DMS 273 (cell line): ENCODE measurements at regions not wholly inside any gene's neighbourhood (a gene's known extent, or its start where the extent isn't known, plus 50 kb on each side); places are given as distances from the start of the nearest gene placed in this dataset.
A peak's percentile ranks its signal among the peaks of the same experiment; 100 is the strongest.

Experiments
- DNase-seq: peaks from one replicate; lab custom pipeline; 2025; ENCODE audit not compliant: unreplicated experiment; lab: John Stamatoyannopoulos, UW

- no peak for DNase-seq
These were observed 84.2 kb upstream of the IL12A start for GRCh38 chr3:159904455-159904854.

GRCh38 chr3:159904911-159905310 lies 83.7 kb upstream of the IL12A start:
- no peak for DNase-seq

GRCh38 chr3:159907828-159908227 lies 80.8 kb upstream of the IL12A start:
- DNase-seq = no peak

DNA sequence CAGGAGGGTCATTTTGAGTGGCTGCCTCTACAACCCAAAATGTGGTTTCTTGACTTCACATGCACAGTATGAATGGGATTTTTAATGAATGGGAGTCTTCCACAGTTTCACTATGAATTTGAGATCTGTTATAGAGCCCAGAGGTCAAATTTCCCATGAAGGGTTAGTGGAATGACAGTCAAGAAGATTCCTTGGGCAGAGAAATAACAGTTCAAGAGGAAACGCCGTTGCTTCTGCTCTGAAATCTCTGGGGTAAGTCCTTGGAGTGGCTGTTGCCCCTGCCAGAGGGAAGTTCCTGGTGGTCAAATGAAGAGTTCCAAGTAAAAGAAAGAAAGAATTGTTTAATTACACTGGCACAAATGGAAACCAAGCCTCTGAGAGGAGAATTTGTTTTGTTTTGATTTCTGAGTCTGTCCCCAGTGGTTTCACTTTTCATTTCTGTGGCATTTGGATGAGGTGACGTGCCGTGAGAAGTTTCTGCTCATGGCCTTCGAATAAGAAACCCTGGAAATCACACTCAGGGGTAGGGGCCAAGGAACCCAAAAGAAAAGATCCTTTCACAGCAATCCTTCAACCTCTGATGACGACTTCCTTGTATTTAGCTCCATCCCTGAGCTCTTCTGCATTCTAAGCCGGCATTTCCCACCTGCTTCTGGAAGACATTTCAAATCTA lies 77.5 kb upstream of the IL12A start:
- DNase-seq = no peak

- no peak for DNase-seq
These were observed 77.0 kb upstream of the IL12A start for GRCh38 chr3:159911664-159912037.

DNA sequence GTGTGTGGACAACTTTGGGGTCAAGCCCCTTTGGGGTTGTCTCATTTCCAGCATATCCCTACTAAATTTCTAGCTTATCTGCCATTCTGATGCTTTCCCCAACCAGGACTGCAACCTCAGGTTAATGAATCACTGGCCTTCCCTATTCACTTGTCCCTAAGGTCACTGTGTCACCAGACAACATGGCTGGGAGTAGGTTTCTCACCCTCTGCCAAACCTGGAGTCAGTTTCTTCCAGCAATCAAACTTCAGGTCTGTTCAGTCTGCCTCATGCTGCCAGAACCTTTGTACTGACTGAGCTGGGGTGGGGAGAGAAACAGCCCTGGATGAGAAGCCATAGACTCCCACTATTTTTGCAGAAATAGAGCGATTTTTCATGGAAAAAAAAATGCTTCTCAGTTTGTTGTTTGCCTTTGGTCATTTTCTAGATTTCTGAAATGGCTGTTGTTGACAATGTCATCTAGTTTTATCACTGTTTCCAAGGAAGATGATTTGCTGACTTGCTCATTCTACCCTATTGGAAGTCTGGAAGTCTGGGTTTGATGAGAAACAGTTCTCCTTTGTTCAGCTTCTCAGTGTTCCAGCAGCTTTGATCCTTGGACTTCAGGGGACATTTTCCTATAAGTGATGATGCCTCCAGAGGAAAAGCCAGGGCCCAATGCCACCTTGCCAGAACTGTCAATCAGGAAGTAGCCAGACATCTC lies 74.8 kb upstream of the IL12A start:
- no peak for DNase-seq

- DNase-seq = no peak
These were observed 74.2 kb upstream of the IL12A start for GRCh38 chr3:159914426-159914825.

- DNase-seq = no peak
These were observed 72.6 kb upstream of the IL12A start for GRCh38 chr3:159916052-159916451.

GRCh38 chr3:159917141-159917540 lies 71.5 kb upstream of the IL12A start:
- DNase-seq = no peak

DNA sequence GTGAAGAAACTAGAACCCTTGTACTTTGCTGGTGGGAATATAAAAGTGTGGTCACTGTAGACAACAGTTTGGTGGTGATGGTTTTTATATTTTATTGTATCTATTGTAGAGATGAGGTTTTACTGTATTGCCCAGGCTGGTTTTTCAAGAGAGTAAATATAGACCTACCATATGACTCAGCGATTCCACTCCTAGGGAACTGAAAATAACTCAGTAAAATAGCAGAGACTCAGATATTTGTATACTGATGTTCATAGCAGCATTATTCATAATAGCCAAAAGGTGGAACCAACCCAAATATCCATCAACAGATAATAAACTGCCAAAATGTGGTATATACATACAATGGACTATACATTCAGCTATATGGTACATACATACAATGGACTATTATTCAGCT lies 68.8 kb upstream of the IL12A start:
- DNase-seq = no peak

- DNase-seq = no peak
These were observed 66.3 kb upstream of the IL12A start for GRCh38 chr3:159922193-159922840.

GRCh38 chr3:159922861-159923312 lies 65.7 kb upstream of the IL12A start:
- no peak for DNase-seq

DNA sequence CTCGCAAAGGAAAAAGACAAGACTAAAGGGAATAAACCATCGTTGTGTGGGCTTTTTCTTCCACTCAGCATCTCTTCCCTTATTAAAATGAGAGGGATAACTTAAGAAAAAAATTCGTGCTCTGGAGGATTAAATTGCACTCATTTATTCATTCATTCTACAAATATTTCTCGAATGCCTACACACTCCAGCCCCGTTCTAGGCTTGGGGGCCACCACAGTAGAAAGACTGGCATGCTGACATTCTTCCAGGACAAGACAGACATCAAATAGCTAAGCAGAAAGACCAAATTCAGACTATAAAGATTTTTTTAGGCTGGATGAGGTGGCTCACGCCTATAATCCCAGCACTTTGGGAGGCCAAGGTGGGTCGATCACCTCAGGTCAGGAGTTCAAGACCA lies 65.3 kb upstream of the IL12A start:
- DNase-seq = no peak

- DNase-seq = no peak
These were observed 64.7 kb upstream of the IL12A start for GRCh38 chr3:159923956-159924355.

GRCh38 chr3:159924411-159924810 lies 64.2 kb upstream of the IL12A start:
- no peak for DNase-seq

GRCh38 chr3:159925248-159925647 lies 63.4 kb upstream of the IL12A start:
- no peak for DNase-seq

DNA sequence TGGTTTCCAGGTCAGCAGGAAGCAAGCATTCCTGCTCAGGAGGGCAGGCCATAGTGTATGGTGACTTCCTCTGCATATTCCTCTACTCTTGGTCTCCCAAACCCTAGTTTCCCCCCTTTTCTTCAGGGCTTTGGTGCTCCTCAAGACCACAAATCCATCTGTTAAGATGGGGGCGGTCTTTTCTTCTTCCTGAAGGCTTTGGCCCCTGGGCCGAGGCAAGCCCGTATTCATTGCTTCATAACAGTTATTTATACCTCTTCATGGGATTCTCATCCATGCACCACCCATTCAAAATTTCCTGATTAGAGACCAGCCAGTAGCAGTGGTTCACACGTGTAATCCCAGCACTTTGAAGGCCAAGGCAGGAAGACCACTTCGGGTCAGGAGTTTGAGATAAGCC lies 62.1 kb upstream of the IL12A start:
- DNase-seq = no peak

DNA sequence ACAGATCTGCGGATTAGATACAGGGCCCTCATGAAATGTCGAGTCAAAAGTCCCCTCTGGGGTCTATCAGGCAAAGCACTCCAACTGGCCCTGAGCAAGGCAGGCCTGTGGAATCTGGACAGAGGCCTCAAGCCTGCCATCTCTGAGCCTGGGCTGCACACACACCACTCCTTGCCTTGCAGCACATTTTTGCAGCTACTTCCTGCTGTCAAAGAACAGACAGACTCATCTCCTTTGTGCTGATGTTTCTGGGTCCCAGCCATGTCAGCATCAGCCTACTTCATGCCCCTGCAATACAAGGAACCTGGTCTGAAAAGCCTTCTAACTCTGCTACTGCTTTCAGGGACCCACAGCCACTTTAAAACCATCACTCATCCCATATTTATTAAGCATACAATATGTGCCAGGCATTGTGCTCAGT lies 60.6 kb upstream of the IL12A start:
- no peak for DNase-seq

DNA sequence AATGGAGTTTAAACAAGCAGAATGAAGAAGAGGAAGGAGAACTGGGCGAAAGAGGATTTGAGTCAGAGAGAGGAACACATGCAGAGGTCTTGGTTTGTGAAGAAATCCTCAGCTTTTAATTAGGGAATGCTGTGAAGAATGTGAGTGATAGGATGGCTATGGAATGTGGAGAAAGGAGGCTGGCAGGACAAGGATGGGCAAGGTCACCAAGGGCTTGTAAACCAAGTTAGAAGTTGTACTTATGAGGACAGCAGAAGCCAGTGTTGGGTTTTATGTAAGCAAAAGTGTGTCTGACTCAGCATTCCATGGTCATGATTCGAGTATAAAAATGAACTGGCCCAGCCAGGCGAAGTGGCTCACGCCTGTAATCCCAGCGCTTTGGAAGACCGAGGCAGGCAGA lies 60.0 kb upstream of the IL12A start:
- no peak for DNase-seq

- peak; percentile 72 for DNase-seq
These were observed 59.2 kb upstream of the IL12A start for GRCh38 chr3:159929171-159930141.

DNA sequence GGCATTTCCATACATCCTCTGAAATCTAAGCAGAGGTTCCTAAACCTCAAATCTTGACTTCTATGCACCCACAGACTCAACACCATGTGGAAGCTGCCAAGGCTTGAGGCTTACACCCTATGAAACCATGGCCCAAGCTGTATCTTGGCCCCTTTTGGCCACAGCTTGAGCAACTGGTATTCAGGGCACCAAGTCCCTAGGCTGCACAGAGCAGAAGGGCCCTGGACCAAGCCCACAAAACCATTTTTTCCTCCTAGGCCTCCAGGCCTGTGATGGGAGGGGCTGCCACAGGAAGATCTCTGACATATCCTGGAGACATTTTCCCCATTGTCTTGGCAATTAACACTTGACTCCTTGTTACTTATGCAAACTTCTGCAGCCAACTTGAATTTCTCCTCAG lies 54.4 kb upstream of the IL12A start:
- DNase-seq = no peak
